Type B pancreatic cell (in vitro differentiated cells): ENCODE measurements at regions not wholly inside any gene's neighbourhood (a gene's known extent, or its start where the extent isn't known, plus 50 kb on each side); places are given as distances from the start of the nearest gene placed in this dataset.

ENCODE experiments used
- DNase-seq: peaks from one replicate; pipeline ENCODE4 v3.0.0; 2021; ENCODE audit warnings: mixed read lengths; ENCODE audit not compliant: unreplicated experiment; ENCODE audit errors: extremely low spot score
- H3K27ac Mint-ChIP-seq: 2 replicates; pipeline ENCODE4 v1.8.0; 2021; ENCODE audit warnings: mild to moderate bottlenecking, mixed read lengths
- H3K27me3 Mint-ChIP-seq: 2 replicates; pipeline ENCODE4 v1.8.0; 2021; ENCODE audit warnings: mixed read lengths
- H3K36me3 Mint-ChIP-seq: 2 replicates; pipeline ENCODE4 v1.8.0; 2021; ENCODE audit warnings: mixed read lengths
- H3K4me1 Mint-ChIP-seq: one replicate; pipeline ENCODE4 v1.8.0; 2021; ENCODE audit warnings: mixed read lengths; ENCODE audit not compliant: unreplicated experiment
- H3K4me3 Mint-ChIP-seq: 2 replicates; pipeline ENCODE4 v1.8.0; 2021; ENCODE audit warnings: mild to moderate bottlenecking, mixed read lengths
- H3K9me3 Mint-ChIP-seq: 2 replicates; pipeline ENCODE4 v1.8.0; 2021; ENCODE audit warnings: mixed read lengths
- CTCF ChIP-seq: fragments of 200-600 bp; sonication (generic); conservative IDR thresholded peaks from 2 replicates; pipeline ENCODE4 v1.5.0; 2021; ENCODE audit warnings: antibody characterized with exemption, mild to moderate bottlenecking

- no peak overlapping the region for H3K4me3 Mint-ChIP-seq
- no peaks in the 10 kb centered on the region for H3K9me3 Mint-ChIP-seq
- H3K27me3 Mint-ChIP-seq, result peaks cover 9% of the 10 kb centered on the region
- no peak overlapping the region for H3K27ac Mint-ChIP-seq
- no peaks in the 10 kb centered on the region for H3K4me1 Mint-ChIP-seq
- H3K36me3 Mint-ChIP-seq, result no peaks in the 10 kb centered on the region
- no peak for DNase-seq
- no peak for TF ChIP-seq CTCF
Observed at GRCh38 chr11:97218011-97218410, 828.2 kb downstream of the JRKL start.

GRCh38 chr11:97223647-97224046 is 833.8 kb downstream of the JRKL start:
- no peak for DNase-seq
- no peak overlapping the region for H3K4me3 Mint-ChIP-seq
- H3K27me3 Mint-ChIP-seq, result peaks cover 23% of the 10 kb centered on the region
- peaks cover 6% of the 10 kb centered on the region for H3K4me1 Mint-ChIP-seq
- no peaks in the 10 kb centered on the region for H3K36me3 Mint-ChIP-seq
- H3K9me3 Mint-ChIP-seq, result no peaks in the 10 kb centered on the region
- TF ChIP-seq CTCF, result no peak
- no peak overlapping the region for H3K27ac Mint-ChIP-seq

GRCh38 chr11:97224396-97224795 is 834.6 kb downstream of the JRKL start:
- Mint-ChIP-seq H3K27ac (no peak overlapping the region), H3K9me3 (no peaks in the 10 kb centered on the region), H3K4me1 (peaks cover 6% of the 10 kb centered on the region), H3K36me3 (no peaks in the 10 kb centered on the region), H3K27me3 (peaks cover 23% of the 10 kb centered on the region), H3K4me3 (no peak overlapping the region)
- no peak for TF ChIP-seq CTCF
- DNase-seq, result no peak

- peak overlapping the region; percentile 11 for H3K27ac Mint-ChIP-seq
- no peaks in the 10 kb centered on the region for H3K9me3 Mint-ChIP-seq
- peaks cover 26% of the 10 kb centered on the region for H3K27me3 Mint-ChIP-seq
- no peak overlapping the region for H3K4me3 Mint-ChIP-seq
- peaks cover 6% of the 10 kb centered on the region for H3K4me1 Mint-ChIP-seq
- DNase-seq, result no peak
- TF ChIP-seq CTCF, result no peak
- no peaks in the 10 kb centered on the region for H3K36me3 Mint-ChIP-seq
Observed at GRCh38 chr11:97225794-97226193, 836.0 kb downstream of the JRKL start.

GRCh38 chr11:97229936-97230335 is 840.1 kb downstream of the JRKL start:
- Mint-ChIP-seq H3K27me3 (peaks cover 4% of the 10 kb centered on the region), H3K9me3 (no peaks in the 10 kb centered on the region), H3K4me3 (no peak overlapping the region), H3K27ac (no peak overlapping the region), H3K36me3 (no peaks in the 10 kb centered on the region), H3K4me1 (no peaks in the 10 kb centered on the region)
- DNase-seq, result no peak
- no peak for TF ChIP-seq CTCF

- H3K27me3 Mint-ChIP-seq, result peaks cover 3% of the 10 kb centered on the region
- no peaks in the 10 kb centered on the region for H3K9me3 Mint-ChIP-seq
- H3K4me3 Mint-ChIP-seq, result no peak overlapping the region
- no peaks in the 10 kb centered on the region for H3K36me3 Mint-ChIP-seq
- TF ChIP-seq CTCF, result no peak
- no peaks in the 10 kb centered on the region for H3K4me1 Mint-ChIP-seq
- no peak for DNase-seq
- H3K27ac Mint-ChIP-seq, result no peak overlapping the region
Observed at GRCh38 chr11:97231231-97231630, 841.4 kb downstream of the JRKL start.
